ENCODE measurements at regions not wholly inside any gene's neighbourhood (a gene's known extent, or its start where the extent isn't known, plus 50 kb on each side); places are given as distances from the start of the nearest gene placed in this dataset.

DNA sequence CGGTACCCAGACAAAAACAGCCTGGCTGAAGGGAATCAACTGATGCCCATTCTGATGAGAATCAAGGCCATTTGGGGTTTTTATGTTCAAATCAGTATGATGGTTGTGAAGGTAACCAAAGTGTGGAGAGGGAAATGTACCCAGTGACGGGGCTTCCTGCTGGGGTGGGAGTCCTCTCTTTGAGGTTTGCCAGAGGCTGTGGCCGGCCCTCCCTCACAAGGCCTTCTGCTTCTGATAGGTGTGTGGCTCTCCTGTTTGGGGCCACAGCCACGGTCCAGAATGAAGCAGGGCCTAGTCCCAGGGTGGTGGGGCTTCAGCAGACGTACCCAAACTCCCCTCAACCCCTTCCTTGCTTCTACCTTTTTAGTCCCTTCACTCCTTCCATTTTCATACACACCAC is 86.7 kb upstream of the NAA20 start:
- no peak for DNase-seq

DNA sequence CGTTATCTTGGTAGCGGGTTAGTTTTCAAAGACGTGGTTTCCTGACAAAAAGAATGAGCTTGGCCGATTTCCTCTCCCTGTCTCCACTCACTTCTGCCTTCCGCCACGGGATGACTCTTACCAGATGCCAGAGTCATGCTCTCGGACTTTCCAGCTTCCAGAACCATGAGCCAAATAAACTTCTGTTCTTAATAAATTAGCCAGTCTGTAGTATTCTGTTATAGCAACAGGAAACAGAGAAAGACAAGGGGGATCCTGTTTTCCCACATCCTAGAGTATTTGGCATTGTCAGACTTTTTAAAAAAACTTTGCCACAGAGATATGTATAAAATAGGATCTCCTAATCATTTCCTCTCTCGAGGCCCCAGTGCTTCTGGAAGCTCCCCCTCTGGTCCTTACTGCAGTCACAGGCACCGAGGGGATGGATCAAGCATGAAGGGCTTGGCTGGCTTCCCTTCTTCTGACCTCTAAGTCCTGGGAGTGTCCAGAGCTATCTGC is 84.9 kb upstream of the NAA20 start:
- DNase-seq, result no peak

DNA sequence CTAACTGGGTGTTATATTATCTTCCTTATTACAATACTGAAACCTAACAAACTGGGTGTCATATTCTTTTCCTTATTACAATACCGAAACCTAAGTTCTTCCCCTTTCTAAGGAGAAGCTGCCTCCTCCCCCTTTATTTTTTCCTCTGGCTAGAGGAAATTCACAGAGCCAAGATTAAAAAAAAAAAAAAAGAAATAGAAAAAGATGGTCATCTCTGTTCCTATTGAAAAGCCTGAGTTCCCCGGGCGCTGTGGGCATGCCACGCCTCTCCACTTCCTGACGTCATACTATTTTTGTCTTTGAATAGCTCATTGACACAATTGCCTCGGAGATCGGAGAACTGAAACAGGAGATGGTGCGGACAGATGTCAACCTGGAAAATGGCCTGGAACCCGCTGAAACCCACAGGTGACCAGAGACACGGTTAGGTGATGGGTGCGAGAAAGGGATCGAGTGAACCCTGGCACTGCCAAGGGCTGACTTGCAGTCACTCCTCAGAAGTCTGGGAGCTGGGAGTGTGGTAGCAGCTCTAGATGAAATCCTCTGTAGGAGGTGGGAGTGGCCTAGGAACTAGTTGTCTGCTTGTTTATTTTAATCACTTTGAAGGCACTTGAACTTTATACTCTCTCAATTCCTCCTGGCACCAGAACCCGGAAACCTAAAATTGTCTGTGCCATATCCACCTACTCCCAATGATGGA is 82.2 kb upstream of the NAA20 start:
- peak; percentile 68 for DNase-seq

DNA sequence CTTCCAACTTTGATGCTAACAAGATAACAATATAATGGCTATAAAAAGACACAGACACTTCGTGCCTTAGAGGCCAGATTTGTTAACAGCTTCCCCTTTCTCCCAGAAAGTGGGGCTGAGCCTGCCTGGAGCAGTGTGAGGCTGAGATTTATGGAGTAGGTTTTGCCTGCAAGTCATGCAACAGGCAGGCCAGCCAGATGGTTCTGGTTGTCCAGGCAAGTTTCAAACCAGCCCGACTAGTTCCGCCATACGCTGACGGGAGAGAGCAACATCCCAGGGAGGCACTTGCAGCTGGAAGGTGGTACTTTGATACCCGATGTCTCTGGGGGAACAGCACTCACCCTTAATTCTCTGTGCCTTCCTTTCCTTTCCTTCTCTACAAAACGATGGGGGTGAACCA is 81.3 kb upstream of the NAA20 start:
- DNase-seq, result no peak

DNA sequence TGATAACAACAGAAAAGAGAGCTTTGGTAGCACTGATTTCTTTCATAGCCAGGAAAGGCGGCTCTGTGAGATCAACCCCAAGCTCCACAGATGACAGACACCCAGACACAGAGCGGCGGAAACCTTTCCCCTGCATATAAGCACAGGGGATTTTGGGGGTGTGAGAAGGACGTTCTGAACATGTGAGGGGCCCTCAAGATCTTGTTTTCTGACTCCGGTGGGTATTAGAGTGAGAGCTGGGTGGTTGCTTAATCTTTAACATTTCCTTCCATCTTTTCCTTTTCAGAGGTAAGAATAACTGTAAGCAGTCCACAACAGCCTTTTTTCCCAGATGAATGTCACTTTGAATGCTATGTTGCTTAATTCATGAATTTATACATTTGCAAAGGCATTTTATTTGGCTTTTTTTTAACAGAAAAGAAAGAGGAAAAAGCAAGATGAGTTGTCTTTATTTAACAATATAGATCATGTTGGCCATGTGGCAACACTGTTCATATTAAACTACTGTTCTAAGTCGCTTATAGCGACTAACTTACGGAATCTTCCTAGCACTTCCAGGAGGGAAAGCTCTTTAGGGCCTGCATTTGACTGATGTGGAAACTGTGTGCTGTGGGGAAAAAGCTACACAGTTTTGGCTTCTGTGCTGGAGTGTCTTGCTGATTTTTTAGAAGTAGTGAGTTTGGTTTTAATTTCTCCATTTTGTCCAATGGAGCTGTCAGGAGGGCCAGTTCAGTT is 80.5 kb upstream of the NAA20 start:
- no peak for DNase-seq

DNA sequence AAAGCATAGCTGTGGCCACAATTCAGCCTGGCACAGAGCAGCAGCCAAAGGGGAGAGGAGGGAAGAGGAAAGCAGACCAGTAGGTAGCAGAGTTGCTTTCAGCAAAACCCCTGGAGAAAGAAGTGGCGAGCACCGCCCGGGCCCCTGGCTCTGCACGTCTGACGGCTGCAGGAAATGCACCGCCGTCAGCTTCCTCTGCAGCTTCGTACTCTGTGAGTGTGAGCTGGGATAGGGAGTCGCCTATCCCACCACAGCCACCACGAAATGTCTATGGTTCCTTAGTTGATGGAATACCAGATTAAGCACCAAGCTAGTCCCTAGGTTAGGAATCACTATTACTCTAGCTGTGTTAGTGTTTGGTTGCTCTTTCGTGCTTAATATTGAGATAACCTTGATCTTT is 79.9 kb upstream of the NAA20 start:
- no peak for DNase-seq

DNA sequence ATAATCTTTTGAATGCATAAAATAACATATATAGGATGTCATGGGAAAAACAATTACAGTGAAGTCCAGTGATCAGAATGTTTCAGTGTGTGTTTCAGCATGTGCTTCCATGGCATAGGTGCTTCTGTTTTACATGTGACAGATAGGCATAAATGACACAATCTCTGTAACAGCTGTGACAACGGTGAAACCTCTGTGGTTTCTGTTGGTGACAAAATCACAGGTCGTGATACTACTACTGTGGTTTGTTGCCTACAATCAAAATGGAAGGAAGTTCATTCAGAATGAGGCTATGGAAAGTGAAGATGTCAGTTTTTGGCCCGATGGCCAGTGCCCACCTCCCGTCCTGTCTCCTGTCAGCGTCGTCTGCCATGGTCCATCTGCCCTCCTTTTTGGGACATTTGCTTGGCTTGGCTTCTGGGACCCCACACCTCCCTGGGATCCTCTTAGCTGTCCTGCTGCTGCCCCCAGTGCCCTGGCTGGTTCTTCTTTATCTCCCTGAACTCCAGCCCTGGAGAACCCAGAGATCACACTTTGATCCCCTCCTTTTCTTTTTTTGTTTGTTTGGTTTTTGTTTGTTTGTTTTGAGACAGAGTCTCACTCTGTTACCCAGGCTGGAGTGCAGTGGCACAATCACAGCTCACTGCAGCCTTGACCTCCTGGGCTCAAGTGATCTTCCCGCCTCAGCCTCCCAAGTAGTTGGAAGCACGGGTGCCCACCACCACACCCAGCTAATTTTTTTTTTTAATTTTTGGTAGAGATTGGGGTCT is 79.3 kb upstream of the NAA20 start:
- DNase-seq, result no peak

DNA sequence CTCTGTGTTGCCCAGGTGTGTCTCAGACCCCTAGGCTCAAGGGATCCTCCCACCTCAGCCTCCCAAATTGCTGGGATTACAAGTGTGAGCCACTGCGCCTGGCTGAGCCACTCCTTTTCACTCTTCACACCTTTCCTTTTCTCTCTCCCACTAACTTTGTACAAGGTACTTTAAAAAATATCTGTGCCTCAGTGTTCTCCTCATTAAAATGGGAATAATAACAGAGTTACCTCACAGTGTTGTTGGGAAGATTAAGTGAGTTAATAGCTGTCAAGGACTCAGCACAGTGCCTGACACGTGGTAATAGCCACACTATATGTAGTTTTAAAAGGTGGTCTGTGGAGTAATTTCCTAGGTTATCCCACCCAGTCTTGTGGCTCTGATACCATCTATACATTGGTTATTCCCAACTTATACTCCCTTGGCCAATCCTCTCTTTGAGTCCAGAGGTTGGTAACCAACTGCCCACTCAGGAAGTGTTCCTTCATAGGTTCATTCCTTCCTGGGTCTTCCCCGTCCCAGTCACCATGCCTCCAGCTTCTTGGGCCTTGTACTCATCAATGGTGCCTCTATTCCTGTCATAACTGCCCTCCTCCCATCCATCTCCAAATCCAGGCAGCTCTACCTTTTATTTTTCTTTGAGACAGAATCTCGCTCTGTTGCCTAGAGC is 78.6 kb upstream of the NAA20 start:
- no peak for DNase-seq

DNA sequence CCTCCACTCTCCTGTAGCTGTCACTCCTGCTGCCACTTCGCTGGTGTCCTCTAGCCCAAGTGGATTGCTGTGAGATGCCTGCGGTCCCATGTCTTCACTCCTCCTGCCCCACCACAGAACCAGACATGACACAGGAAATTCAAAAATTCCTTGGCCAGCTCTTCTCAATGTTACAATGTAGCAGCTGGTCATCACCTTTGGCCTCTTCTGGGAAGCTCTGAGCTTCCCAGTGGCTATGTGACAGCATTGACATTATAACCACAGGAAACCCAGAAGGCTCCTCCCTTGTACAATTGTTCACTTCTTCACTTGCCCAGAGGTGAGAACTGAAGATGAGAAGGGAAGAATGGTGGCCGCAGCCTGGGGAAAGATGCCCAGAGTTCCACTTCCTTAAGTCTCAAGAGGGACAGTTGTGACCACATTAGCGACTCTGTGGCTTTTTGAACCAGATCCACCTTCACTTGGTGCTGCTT is 76.1 kb upstream of the NAA20 start:
- no peak for DNase-seq

DNA sequence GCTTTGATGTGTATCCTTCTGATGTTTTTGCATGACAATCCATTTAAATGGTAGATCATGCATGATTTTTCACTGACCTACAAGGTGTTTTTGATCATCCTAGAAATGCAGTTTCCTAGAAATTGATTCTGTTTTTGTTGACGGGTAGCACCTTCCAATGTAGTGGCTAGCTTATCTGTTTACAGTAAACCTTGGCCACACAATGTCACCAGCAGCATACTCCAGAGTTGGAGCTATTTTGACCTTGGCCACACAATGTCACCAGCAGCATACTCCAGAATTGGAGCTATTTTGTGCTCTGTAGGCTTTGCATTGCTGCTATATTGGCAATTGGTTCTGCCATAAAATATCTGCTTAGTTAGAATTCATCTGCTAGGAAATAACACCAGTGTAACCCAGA is 74.6 kb upstream of the NAA20 start:
- no peak for DNase-seq

DNA sequence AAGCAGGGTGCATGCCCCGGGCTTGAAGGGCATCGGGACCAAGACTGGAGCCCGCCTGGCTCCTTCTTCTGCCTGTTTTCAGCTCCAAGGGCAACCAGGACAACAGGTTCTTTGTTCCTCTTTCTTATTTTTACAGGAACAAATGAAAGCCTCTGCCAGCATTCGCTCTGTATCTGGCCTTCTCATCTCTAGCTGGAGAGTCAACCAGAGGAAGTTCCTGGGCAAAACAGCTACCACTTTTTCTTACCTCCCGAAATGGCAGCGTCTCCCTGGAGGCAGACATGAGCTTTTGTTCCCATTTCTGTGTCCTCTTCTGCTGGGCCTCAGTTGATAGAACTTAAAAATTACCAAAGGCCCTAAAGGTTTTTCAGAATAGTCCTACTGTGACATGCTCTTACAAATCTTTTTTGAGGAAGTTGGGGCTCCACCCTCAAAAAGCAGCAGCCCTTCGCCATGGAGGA is 74.1 kb upstream of the NAA20 start:
- no peak for DNase-seq

DNA sequence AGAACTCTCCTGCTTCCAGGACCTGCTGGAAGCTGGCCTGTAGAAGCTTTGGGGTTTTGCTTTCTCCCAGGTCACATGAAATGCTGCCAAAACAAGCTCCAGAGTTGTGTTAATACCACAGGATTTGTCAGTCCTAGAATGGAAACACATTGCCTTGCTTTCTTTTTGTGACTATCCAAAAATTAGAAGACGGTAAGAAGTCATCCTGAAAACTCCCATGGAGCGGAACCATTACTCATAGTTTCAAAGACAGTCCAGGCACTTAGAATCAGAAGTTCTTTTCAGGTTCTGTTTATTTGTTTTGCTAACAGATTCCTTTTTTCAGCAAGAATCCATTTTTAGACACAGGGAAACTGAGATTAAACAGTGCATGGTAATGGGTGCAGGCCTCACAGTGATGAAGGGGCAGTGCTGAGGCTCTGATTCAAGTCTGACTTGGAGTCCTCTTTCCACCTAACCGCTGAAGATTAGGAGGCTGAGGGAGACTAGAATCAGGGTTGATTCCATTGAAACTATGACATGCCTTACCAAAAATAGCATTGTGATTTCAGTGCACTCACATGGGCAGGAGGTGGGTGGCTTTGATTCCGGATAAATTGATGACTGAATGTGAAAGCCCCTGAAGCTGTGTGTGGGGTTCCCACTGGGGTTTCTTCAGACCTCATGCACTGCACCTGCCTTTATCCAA is 72.2 kb upstream of the NAA20 start:
- DNase-seq, result no peak

DNA sequence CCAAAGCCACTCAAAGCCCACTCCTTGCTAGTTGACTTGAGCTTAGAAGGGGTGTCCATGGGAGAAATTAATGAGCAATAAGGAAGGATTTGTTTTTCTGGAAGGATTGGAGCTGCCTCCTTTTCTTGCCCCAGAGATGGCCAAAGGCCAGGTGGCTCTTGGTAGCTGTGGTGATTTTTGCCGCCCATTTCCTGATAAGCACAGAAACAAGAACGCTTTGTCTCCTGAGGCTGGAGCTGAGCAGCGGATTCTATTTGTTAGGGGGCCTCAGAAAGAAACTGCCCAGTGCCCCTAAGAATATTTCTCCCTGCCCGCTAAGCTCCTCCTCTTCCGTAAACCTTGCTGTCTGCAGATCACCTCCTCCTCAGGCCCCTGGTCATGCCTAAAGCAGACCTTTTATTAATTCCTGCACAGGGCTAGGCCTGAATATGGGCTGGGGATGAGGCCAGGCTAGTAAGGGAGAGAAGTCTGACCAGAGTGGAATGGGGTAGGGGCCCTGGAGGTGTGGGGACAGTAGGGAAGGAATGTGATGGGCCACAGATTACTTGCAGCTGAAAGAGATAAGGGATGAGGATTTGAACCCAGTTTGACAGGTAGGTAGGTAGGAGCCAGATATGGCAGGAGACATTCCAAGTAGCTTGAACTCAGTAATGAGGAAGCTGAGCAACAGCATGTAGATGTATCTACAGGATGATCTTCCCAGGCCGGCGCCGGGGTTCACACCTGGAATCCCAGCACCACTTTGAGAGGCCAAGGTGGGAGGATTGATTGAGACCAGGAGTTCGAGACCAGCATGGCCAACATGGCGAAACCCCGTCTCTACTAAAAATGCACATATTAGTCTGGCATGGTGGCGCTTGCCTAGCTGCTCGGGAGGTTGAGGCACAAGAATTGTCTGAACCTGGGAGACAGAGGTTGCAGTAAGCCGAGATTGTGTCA is 71.2 kb upstream of the NAA20 start:
- DNase-seq, result no peak

DNA sequence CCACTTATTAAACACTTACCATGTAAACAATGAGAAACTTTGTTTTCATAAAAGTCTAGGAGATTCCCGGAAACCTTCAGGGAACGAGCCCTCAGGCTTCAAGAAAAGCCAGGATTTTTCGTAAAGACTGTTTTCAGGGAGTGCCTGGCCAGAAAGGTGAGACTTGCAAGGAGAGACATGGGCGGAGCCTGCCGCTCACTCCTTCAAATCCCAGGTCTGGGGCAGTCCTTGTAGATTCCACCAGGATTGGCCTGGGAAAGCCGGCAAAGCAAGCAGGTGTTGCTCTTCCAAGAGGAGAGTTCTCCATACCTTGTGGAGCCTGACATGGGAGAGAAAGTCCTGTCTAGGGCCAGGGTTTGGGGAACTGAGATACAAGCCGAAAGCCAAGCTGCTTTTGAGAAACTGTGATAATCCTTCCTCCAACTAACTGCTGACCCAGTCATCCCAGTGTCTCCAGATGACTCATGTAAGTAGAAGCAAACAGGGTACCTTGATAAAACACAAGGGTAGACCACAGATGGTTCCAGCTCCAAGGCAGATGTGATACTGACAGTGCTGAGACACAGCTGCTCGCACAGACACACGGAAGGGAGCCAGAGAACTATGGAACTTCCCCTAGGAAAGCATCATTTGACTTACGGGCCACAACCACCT is 69.4 kb upstream of the NAA20 start:
- no peak for DNase-seq

DNA sequence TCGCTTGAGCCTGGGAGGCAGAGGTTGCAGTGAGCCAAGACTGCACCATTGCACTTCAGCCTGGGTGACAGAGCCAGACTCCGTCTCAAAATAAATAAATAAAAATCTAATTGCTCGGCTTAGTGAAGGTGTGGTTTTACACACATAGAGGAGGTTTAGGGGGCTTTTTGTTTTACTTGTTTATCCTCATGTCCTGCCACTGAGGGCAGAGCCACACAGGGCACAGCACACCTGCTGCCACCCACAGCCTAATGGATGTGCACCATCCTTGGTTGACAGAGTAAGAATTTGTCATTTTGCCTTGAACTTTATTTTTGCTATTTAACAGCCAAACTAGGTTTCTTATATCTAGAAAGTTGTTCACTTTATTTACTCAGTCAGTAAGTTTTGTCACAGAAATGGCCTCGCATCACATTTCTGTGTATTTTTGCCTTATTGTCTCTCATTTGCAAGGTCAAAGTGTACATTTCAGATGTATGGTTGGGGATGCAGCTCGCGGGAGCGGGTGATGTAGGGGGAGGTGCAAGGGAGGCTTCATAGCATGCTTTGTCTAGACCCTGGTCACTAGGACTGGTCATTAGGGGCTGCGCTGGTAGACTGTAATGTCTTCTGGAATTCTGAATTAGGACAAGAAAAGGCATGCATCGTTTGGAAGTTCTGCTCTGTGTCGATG is 67.8 kb upstream of the NAA20 start:
- DNase-seq, result no peak

DNA sequence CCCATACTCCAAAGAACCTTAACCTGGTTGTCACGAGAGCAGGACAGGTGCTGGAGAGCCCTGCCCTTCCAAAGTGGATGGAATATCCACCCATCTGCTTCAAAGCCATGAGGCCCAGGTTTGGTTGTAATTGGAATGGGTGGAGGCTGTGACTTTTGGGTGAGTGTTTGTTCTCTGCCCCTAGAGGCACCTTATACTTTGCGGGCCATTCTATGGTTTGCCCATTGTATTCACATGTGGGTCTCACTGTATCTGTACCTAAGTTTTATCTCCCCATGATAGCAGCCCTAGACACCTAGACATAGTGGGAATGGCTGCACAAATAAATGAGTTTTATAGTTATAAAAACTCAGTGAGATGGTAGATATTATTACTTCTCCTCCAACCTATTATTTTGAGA is 67.1 kb upstream of the NAA20 start:
- DNase-seq, result no peak

DNA sequence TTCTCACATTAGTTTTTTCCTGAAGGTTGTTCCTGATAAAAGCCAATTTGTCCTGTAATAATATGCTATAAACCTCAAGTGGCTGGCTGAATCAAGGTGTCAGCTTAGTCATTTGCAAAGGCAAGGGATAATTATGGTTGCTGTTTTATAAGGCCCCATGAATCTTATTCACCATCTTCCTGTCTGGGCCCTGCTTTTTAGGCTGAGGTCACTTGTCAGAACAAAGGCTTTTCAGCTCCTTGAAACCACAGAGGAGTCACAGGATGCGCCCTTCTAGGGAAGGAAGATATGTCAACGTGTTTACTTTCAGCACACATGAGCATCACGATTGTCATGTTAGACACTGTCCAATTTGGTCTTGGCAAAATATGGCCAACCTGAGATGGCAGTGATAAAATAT is 64.8 kb upstream of the NAA20 start:
- DNase-seq, result no peak

DNA sequence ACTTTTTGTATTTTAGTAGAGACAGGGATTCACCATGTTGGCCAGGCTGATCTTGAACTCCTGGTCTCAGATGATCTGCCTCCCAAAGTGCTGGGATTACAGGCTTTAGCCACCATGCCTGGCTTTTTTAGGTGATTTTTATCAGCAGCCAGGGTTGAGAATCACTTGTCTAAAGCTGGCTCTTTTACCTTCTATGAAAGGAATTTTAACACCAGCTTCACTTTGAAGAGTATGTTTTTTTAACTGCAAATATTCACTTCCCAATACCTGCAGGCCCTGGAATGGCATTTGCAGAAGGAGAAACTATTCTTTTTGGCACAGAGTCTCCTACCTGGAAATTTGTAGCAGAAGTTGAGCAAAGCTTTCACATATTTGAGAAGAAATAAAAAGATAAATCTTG is 63.6 kb upstream of the NAA20 start:
- DNase-seq, result no peak

DNA sequence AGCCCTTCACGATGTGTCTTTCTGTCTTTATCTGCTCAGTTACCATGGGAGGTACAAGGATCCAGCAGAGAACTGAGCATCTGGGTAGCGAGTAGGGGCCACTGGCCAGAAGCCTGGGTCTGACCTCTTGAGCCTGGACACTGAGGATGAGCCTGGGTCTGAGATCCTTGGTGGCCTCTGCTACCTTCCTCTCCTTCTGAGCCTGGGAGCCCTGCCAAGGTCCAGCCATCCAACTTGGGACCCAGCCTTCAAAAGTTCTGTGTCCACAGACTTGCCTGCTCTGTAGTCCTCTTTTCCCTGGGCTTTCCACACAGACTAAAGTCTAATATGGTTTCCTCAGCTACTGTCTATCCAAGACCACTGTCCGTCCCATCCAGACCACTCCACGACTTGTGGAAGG is 60.2 kb upstream of the NAA20 start:
- no peak for DNase-seq

DNA sequence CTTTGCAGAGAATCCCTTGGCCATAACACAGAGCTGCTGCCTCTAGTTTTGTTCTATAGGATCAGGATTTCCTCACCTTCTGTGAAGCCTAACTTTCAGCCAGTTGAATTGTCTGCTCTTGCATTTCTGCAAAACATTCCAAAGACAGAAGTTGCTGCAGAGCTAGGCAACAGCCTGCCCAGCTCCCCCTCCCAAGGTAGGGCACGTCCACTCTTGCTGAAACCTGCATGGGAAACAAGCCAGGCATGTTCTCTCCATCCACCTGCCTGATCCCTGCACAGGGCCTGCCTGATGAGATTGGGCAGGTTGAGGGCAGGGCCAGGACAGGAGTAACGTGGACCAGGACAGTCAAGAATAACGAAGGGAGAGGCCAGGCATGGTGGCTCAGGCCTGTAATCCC is 58.9 kb upstream of the NAA20 start:
- DNase-seq, result no peak
